ENCODE measurements at regions not wholly inside any gene's neighbourhood (a gene's known extent, or its start where the extent isn't known, plus 50 kb on each side); places are given as distances from the start of the nearest gene placed in this dataset.

GRCh38 chr14:42407153-42407552 lies 800.5 kb downstream of the LRFN5 start:
- H3K4me3 ChIP-seq (replicated peaks in 1 of 2; ENCODE audit: low read depth in 2 of 2, low read length in 2 of 2), result no peak overlapping the region
- no peak for TF ChIP-seq CTCF (IDR thresholded peaks at IDR 0.05; ENCODE audit: low read depth, low read length)
- DNase-seq (ENCODE audit: low read depth in 2 of 2), result no peak

- no peak for TF ChIP-seq CTCF (IDR thresholded peaks at IDR 0.05; ENCODE audit: low read depth, low read length)
- no peak overlapping the region for H3K4me3 ChIP-seq (replicated peaks in 1 of 2; ENCODE audit: low read depth in 2 of 2, low read length in 2 of 2)
- DNase-seq (ENCODE audit: low read depth in 2 of 2), result no peak
Observed at GRCh38 chr14:42391146-42391834, 784.6 kb downstream of the LRFN5 start.

GRCh38 chr14:42378880-42379279 lies 772.2 kb downstream of the LRFN5 start:
- no peak overlapping the region for H3K4me3 ChIP-seq (replicated peaks in 1 of 2; ENCODE audit: low read depth in 2 of 2, low read length in 2 of 2)
- no peak for TF ChIP-seq CTCF (IDR thresholded peaks at IDR 0.05; ENCODE audit: low read depth, low read length)
- DNase-seq (ENCODE audit: low read depth in 2 of 2), result no peak

GRCh38 chr14:42378274-42378673 lies 771.6 kb downstream of the LRFN5 start:
- DNase-seq (ENCODE audit: low read depth in 2 of 2), result no peak
- H3K4me3 ChIP-seq (replicated peaks in 1 of 2; ENCODE audit: low read depth in 2 of 2, low read length in 2 of 2), result no peak overlapping the region
- TF ChIP-seq CTCF (IDR thresholded peaks at IDR 0.05; ENCODE audit: low read depth, low read length), result no peak

- DNase-seq (ENCODE audit: low read depth in 2 of 2), result no peak
- no peak overlapping the region for H3K4me3 ChIP-seq (replicated peaks in 1 of 2; ENCODE audit: low read depth in 2 of 2, low read length in 2 of 2)
- TF ChIP-seq CTCF (IDR thresholded peaks at IDR 0.05; ENCODE audit: low read depth, low read length), result no peak
Observed at GRCh38 chr14:42374332-42374731, 767.7 kb downstream of the LRFN5 start.

- H3K4me3 ChIP-seq (replicated peaks in 1 of 2; ENCODE audit: low read depth in 2 of 2, low read length in 2 of 2), result no peak overlapping the region
- TF ChIP-seq CTCF (IDR thresholded peaks at IDR 0.05; ENCODE audit: low read depth, low read length), result no peak
- DNase-seq (ENCODE audit: low read depth in 2 of 2), result no peak
Observed at GRCh38 chr14:42370056-42370455, 763.4 kb downstream of the LRFN5 start.

- H3K4me3 ChIP-seq (replicated peaks in 1 of 2; ENCODE audit: low read depth in 2 of 2, low read length in 2 of 2), result no peak overlapping the region
- no peak for TF ChIP-seq CTCF (IDR thresholded peaks at IDR 0.05; ENCODE audit: low read depth, low read length)
- DNase-seq (ENCODE audit: low read depth in 2 of 2), result no peak
Observed at GRCh38 chr14:42368234-42368633, 761.6 kb downstream of the LRFN5 start.
